CD4-positive, alpha-beta memory T cell (primary cell): ENCODE measurements at regions not wholly inside any gene's neighbourhood (a gene's known extent, or its start where the extent isn't known, plus 50 kb on each side); places are given as distances from the start of the nearest gene placed in this dataset.

Experiments used
- CTCF ChIA-PET: fragments of 350-600 bp; sonication (Branson Sonifier 250); formaldehyde crosslinking; loops from one replicate; lab custom pipeline; 2021; ENCODE audit warnings: inconsistent platforms; ENCODE audit not compliant: partially characterized antibody; lab: Charles Lee
- POLR2A ChIA-PET: fragments of 350-600 bp; sonication (Branson Sonifier 250); formaldehyde crosslinking; loops from one replicate; lab custom pipeline; 2021; ENCODE audit not compliant: partially characterized antibody; lab: Charles Lee
- DNase-seq, 5 donors: peaks; one replicate each; pipeline versions ENCODE4 v3.0.0 to v3.0.0-alpha.2; 2020 to 2022; ENCODE audit warnings: mixed read lengths in 1 of 5
- H3K27ac ChIP-seq: one replicate; pipeline ENCODE4 v1.7.0; 2013; ENCODE audit warnings: low read depth, low read length
- H3K27me3 ChIP-seq: 2 replicates; pipeline ENCODE4 v1.7.0; 2013; ENCODE audit warnings: mild to moderate bottlenecking, low read length, moderate library complexity; ENCODE audit not compliant: insufficient read depth
- H3K36me3 ChIP-seq: 2 replicates; pipeline ENCODE4 v1.7.0; 2013; ENCODE audit warnings: mild to moderate bottlenecking, low read length, moderate library complexity; ENCODE audit not compliant: insufficient read depth
- H3K4me1 ChIP-seq: 2 replicates; pipeline ENCODE4 v1.7.0; 2013; ENCODE audit warnings: mild to moderate bottlenecking, low read length, moderate library complexity; ENCODE audit not compliant: insufficient read depth
- H3K4me3 ChIP-seq, 2 donors: one replicate each; pipeline ENCODE4 v1.7.0; 2013; ENCODE audit warnings: low read length in 2 of 2, mild to moderate bottlenecking in 1 of 2
- H3K9me3 ChIP-seq, 2 donors: one replicate each; pipeline ENCODE4 v1.7.0; 2013; ENCODE audit warnings: low read length in 2 of 2, control low read depth in 1 of 2; ENCODE audit not compliant: control insufficient read depth in 1 of 2
- H3K27ac Mint-ChIP-seq, 7 donors: one replicate each; pipeline ENCODE4 v1.8.0; 2020 to 2021; ENCODE audit warnings: mixed read lengths in 7 of 7, mild to moderate bottlenecking in 6 of 7, inconsistent platforms in 3 of 7, moderate library complexity in 3 of 7
- H3K27me3 Mint-ChIP-seq, 2 donors: one replicate each; pipeline ENCODE4 v1.8.0; 2020 to 2021; ENCODE audit warnings: mixed read lengths in 2 of 2
- H3K36me3 Mint-ChIP-seq, 2 donors: one replicate each; pipeline ENCODE4 v1.8.0; 2020 to 2021; ENCODE audit warnings: mixed read lengths in 2 of 2, inconsistent platforms in 1 of 2, mild to moderate bottlenecking in 1 of 2
- H3K4me1 Mint-ChIP-seq, 4 donors: one replicate each; pipeline ENCODE4 v1.8.0; 2020 to 2021; ENCODE audit warnings: mixed read lengths in 4 of 4, mild to moderate bottlenecking in 1 of 4
- H3K4me3 Mint-ChIP-seq, 8 donors: one replicate each; pipeline ENCODE4 v1.8.0; 2020 to 2021; ENCODE audit warnings: mixed read lengths in 8 of 8, mild to moderate bottlenecking in 7 of 8, moderate library complexity in 6 of 8, inconsistent platforms in 3 of 8
- H3K9me3 Mint-ChIP-seq, 8 donors: one replicate each; pipeline ENCODE4 v1.8.0; 2020 to 2021; ENCODE audit warnings: mixed read lengths in 8 of 8, mild to moderate bottlenecking in 5 of 8, inconsistent platforms in 3 of 8, moderate library complexity in 1 of 8
- intact Hi-C: fragments of 100-400 bp; cut with micrococcal nuclease; formaldehyde crosslinking; loops from one replicate; pipeline ENCODE4 v1.15.1; 2023

DNA sequence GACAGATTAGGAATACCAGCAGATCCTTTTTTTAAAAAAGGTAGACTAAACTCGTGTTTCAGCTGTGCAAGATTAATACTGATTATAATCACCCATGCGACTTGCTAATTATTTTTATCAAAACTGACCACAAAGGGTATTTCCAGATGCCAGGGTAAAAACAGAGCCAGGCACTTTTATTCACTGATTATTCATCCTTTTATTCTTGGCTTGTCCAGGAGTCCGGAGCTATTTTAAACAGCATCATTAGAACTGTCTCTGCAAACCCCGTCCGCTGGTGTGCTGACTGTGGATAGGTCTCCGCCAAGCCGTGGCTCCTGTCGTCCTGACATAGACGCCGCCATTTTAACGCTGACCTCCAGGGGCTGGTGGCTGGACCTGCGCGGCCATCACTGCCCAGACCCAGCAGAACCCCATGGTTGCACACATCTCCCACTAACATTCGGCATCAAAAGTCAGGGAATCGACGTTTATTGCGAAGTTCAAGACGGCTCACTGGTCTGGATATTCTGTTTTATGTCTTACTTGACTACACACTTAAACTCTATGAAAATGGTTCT, 364.8 kb downstream of the THBS2 start:
- ChIA-PET POLR2A (no interaction called here), CTCF (interaction anchor here (1.9 kb wide), 1 partner anchor 10 kb away, joined by 7 read pairs; no protein-coding TSS in a partner anchor)
- Mint-ChIP-seq H3K36me3 (no peaks in the 10 kb centered on the region), H3K4me3 (no peak overlapping the region), H3K27ac (no peak overlapping the region), H3K9me3 (no peaks in the 10 kb centered on the region), H3K27me3 (no peaks in the 10 kb centered on the region), H3K4me1 (peaks cover 4 to 7% (median 7%) of the 10 kb centered on the region in 4 donors)
- Histone ChIP-seq H3K36me3 (no peaks in the 10 kb centered on the region), H3K4me1 (peaks cover 5% of the 10 kb centered on the region), H3K27ac (no peak overlapping the region), H3K9me3 (no peaks in the 10 kb centered on the region), H3K27me3 (no peaks in the 10 kb centered on the region), H3K4me3 (no peak overlapping the region)
- no peak for DNase-seq
- intact Hi-C loops: loop anchor here (10.0 kb wide), 1 partner anchor 1704 kb away; no protein-coding TSS in a partner anchor

DNA sequence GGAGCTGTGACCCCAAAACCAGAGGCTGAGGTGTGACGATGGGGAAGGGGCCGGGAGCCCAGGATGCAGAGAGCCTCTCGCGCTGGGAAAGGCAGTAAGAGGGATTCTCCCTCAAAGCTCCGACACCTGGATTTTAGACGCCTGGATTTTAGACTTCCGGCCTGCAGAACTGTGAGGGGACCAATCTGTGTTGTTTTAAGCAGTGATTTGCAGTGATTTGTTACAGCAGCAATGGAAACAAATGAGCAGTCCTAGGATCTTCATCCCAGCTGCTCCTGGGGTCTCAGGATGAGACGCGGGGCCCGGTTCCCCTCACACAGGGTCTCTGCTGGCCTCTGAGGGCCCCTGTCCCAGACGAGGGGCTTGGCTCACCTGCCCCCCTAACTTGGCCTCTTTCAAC, 365.5 kb downstream of the THBS2 start:
- Histone ChIP-seq H3K9me3 (no peaks in the 10 kb centered on the region), H3K4me3 (no peak overlapping the region), H3K27me3 (no peaks in the 10 kb centered on the region), H3K4me1 (peaks cover 11% of the 10 kb centered on the region), H3K36me3 (no peaks in the 10 kb centered on the region), H3K27ac (no peak overlapping the region)
- Mint-ChIP-seq H3K9me3 (no peaks in the 10 kb centered on the region), H3K36me3 (no peaks in the 10 kb centered on the region), H3K27ac (no peak overlapping the region), H3K27me3 (no peaks in the 10 kb centered on the region), H3K4me3 (no peak overlapping the region), H3K4me1 (peaks cover 5 to 11% (median 10%) of the 10 kb centered on the region in 4 donors)
- POLR2A ChIA-PET: no interaction called here
- no peak for DNase-seq
- intact Hi-C loops: loop anchor here (10.0 kb wide), 1 partner anchor 1703 kb away; no protein-coding TSS in a partner anchor
- CTCF ChIA-PET: interaction anchor here (1.9 kb wide), 1 partner anchor 9 kb away, joined by 7 read pairs; no protein-coding TSS in a partner anchor

DNA sequence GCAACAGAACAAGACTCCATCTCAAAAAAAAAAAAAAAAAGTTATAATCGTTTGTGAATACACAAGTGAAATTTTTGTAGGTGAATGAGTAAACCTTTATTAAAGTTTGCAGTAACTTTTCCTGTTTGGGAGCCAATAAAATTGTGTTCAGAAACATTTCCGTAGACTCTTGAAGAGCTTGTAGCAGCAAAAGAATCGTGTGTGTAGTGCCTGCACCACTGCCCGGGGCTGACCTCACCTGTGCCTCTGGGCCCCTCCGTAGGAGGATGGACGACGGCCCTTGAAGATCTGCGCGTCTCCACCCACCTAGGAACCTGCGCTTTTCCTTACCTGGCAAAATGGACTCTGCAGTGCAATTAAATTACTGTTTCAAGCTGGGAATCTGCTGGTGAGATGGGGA, 366.0 kb downstream of the THBS2 start:
- Histone ChIP-seq H3K27me3 (no peaks in the 10 kb centered on the region), H3K9me3 (no peaks in the 10 kb centered on the region), H3K4me1 (peaks cover 11% of the 10 kb centered on the region), H3K4me3 (no peak overlapping the region), H3K36me3 (no peaks in the 10 kb centered on the region), H3K27ac (no peak overlapping the region)
- Mint-ChIP-seq H3K9me3 (no peaks in the 10 kb centered on the region), H3K27me3 (no peaks in the 10 kb centered on the region), H3K27ac (peak overlapping the region in 1 of 7 donors; percentile 46), H3K36me3 (no peaks in the 10 kb centered on the region), H3K4me3 (no peak overlapping the region), H3K4me1 (peaks cover 5 to 15% (median 10%) of the 10 kb centered on the region in 4 donors)
- DNase-seq: no peak
- intact Hi-C loops: loop anchor here (10.0 kb wide), 1 partner anchor 1703 kb away; no protein-coding TSS in a partner anchor
- ChIA-PET POLR2A (no interaction called here), CTCF (interaction anchor here (1.9 kb wide), 1 partner anchor 8 kb away, joined by 7 read pairs; no protein-coding TSS in a partner anchor)

DNA sequence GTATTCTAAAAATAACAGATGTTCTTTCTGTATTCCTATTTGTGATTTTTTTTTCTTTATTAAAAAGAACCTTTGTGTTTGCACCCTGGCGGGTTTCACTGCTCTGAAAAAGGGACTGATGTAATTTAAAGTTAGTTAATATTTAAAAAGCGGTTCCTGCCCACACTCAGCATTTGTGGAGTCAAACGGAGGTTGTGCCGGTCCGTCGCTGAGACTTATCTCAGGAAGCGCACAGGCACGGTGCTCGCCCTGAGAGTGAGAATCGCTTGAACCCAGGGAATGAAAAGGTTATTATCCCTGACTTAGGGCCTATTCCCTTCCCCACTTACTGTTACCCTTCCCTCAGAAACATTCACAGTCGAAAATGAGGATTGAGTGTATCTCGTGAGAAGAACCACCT, 366.7 kb downstream of the THBS2 start:
- CTCF ChIA-PET: no interaction called here
- no peaks in the 10 kb centered on the region for H3K27me3 ChIP-seq
- no peaks in the 10 kb centered on the region for H3K36me3 ChIP-seq
- intact Hi-C loops: loop anchor here (10.0 kb wide), 1 partner anchor 1702 kb away; no protein-coding TSS in a partner anchor
- no peak for DNase-seq
- H3K27ac ChIP-seq: no peak overlapping the region
- H3K9me3 Mint-ChIP-seq: no peaks in the 10 kb centered on the region
- H3K4me1 ChIP-seq: peaks cover 11% of the 10 kb centered on the region
- H3K4me3 Mint-ChIP-seq: no peak overlapping the region
- H3K27ac Mint-ChIP-seq: peak overlapping the region in 1 of 7 donors; percentile 22
- H3K4me1 Mint-ChIP-seq: peaks cover 5 to 15% (median 10%) of the 10 kb centered on the region in 4 donors
- no peaks in the 10 kb centered on the region for H3K27me3 Mint-ChIP-seq
- no peak overlapping the region for H3K4me3 ChIP-seq
- no peaks in the 10 kb centered on the region for H3K36me3 Mint-ChIP-seq
- POLR2A ChIA-PET: no interaction called here
- H3K9me3 ChIP-seq: no peaks in the 10 kb centered on the region

DNA sequence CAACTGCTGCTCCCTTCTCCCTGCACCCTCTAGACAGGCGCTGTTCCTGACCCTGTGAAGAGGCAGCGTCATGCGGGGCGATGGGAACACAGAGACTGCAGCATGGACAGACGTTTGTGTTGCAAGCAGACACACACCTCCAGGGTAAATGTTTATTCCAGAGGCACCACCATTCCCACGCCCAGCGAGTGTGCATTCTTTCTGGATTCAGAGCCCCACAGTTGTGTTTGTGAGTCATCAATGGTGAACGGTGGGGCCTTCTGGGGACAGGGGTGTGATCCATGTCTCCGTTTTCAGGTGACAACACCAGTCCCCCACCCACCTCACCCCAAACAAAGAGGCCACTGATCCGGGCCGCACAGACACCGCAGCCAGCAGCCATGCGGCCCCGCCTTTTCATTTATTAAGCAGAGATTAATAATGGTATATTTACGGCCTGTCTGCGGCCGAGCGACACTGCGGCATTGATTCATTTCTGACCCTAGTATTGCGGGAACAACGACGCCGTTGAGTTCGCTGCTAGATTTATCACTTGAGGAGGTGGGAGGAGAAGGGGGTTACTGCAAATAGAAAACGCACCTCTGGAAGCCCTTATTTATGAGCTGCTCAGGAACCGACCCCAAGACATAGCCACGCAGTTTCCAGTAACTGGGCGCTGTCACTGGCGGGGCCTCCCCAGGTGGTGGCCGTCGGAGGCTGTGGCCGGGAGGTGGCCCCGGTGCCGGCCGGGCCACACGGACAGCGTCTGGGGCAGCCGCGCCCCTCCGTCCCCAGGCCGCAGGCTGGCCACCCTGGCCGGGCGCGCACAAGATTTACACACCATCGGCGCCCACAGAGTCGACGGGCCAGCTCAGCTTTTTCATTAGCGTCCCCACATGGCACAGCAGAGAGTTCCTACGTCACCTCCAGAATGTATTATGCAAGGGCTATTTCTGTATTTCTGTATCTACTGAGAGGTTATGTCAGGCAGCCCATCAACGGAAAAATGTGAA, 367.6 kb downstream of the THBS2 start:
- Histone ChIP-seq H3K9me3 (no peaks in the 10 kb centered on the region), H3K36me3 (no peaks in the 10 kb centered on the region), H3K4me1 (peaks cover 11% of the 10 kb centered on the region), H3K27ac (no peak overlapping the region), H3K27me3 (no peaks in the 10 kb centered on the region), H3K4me3 (no peak overlapping the region)
- intact Hi-C loops: loop anchor here (10.0 kb wide), 1 partner anchor 1701 kb away; no protein-coding TSS in a partner anchor
- no peak overlapping the region for H3K27ac Mint-ChIP-seq
- ChIA-PET POLR2A (no interaction called here), CTCF (interaction anchor here (0.7 to 1.5 kb wide), 3 partner anchors 10 to 516 kb away, joined by 3 to 5 read pairs (median 4); no protein-coding TSS in a partner anchor)
- peaks cover 5 to 15% (median 10%) of the 10 kb centered on the region in 4 donors for H3K4me1 Mint-ChIP-seq
- H3K9me3 Mint-ChIP-seq: no peaks in the 10 kb centered on the region
- no peak overlapping the region for H3K4me3 Mint-ChIP-seq
- no peaks in the 10 kb centered on the region for H3K36me3 Mint-ChIP-seq
- DNase-seq: no peak
- no peaks in the 10 kb centered on the region for H3K27me3 Mint-ChIP-seq

DNA sequence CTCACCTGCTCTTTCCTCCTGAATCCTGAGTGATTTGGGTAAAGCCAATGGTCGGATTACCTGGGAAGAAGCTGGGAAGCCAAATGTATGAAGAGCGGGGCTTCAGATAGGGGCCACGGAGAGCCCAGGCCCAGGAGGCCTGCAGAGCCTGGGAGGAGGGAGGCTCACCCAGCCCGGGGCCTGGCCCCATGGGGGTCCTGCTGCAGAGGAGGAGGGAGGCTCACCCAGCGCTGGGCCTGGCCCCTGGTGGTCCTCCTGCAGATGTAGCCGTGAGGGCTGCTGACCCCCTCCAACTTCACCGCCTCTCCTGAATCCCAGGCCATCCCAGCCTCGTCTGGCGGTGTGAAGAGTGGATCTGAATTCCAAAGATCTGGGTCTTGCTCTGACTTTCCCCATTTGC, 368.4 kb downstream of the THBS2 start:
- H3K27ac ChIP-seq: no peak overlapping the region

More for the DNA sequence above, 368.4 kb downstream of the THBS2 start:
- Mint-ChIP-seq H3K4me1 (peaks cover 5 to 15% (median 10%) of the 10 kb centered on the region in 4 donors), H3K36me3 (no peaks in the 10 kb centered on the region), H3K27me3 (no peaks in the 10 kb centered on the region), H3K27ac (peak overlapping the region in 2 of 7 donors; percentile 46 to 59), H3K9me3 (no peaks in the 10 kb centered on the region), H3K4me3 (peak overlapping the region in 2 of 8 donors; percentile 36 to 39)
- H3K9me3 ChIP-seq: no peaks in the 10 kb centered on the region
- no peak for DNase-seq
- H3K27me3 ChIP-seq: no peaks in the 10 kb centered on the region
- peaks cover 11% of the 10 kb centered on the region for H3K4me1 ChIP-seq
- H3K36me3 ChIP-seq: no peaks in the 10 kb centered on the region
- intact Hi-C loops: loop anchor here (10.0 kb wide), 1 partner anchor 1700 kb away; no protein-coding TSS in a partner anchor
- H3K4me3 ChIP-seq: no peak overlapping the region
- ChIA-PET POLR2A (no interaction called here), CTCF (interaction anchor here (1.5 kb wide), 1 partner anchor 9 kb away, joined by 5 read pairs; no protein-coding TSS in a partner anchor)
